Cardiac fibroblast (primary cell): ENCODE measurements at regions not wholly inside any gene's neighbourhood (a gene's known extent, or its start where the extent isn't known, plus 50 kb on each side); places are given as distances from the start of the nearest gene placed in this dataset.

ENCODE experiments used
- DNase-seq, 2 donors: peaks; one replicate each; pipeline versions ENCODE4 v3.0.0 to v3.0.0-alpha.2; 2010; ENCODE audit warnings: low read depth in 2 of 2
- H3K4me3 ChIP-seq, 2 donors: replicated peaks in 1 of 2; 1 replicate in 1 of 2; 2 replicates in 1 of 2; pipeline ENCODE4 v1.5.1; 2011; ENCODE audit warnings: low read depth in 2 of 2, low read length in 2 of 2, mild to moderate bottlenecking in 2 of 2, moderate library complexity in 1 of 2
- TF ChIP-seq, protein P1 (sequence below): IDR thresholded peaks from one replicate; pipeline ENCODE4 v1.5.1; 2011; ENCODE audit warnings: low read depth, mild to moderate bottlenecking, low read length, inconsistent platforms

DNA sequence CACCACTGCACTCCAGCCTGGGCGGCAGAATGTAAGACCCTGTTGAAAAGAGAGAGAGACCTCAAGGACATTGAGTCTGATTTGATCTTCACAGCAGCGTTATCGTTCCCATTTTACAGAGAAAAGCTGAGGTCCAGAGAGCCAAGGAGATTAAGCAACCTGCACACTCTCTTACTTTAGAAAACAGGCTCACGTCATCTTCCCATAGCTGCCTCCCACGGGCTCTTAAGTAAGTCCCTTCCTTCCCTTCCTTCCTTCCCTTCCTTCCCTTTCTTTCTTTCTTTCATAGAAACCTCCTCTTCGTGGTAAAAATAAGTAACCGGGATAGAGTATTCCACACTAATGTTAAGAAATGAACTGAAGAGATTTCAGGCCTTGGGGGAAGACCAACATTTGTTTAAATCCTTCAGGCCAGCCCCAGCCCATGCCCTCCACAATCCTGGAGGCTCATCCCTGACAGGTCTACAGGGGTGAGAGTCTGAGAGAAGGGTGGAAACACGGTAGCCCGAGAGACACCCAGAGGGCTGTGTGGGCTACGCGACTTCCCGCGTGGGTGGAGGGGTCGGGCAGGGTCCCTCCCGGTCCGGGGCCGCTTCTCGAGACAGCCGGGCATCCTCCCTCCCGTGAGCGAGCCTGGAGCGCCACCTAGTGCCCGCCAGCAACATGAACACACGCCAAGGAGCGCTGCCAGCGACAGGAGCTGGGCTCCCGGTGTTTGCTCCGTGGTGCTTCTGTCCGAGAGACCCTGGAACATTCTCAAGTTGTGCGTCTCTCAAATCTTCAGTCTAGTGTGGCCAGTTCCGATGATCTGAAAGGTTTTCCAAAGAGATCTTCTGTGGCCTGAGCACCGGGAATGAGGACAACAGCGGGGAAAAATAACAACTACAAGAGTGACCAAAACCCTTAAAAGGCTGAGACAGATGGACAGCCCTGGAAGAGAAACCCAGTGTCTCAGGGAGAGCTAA is 160.3 kb downstream of the INO80D start:
- TF ChIP-seq, protein P1, sequence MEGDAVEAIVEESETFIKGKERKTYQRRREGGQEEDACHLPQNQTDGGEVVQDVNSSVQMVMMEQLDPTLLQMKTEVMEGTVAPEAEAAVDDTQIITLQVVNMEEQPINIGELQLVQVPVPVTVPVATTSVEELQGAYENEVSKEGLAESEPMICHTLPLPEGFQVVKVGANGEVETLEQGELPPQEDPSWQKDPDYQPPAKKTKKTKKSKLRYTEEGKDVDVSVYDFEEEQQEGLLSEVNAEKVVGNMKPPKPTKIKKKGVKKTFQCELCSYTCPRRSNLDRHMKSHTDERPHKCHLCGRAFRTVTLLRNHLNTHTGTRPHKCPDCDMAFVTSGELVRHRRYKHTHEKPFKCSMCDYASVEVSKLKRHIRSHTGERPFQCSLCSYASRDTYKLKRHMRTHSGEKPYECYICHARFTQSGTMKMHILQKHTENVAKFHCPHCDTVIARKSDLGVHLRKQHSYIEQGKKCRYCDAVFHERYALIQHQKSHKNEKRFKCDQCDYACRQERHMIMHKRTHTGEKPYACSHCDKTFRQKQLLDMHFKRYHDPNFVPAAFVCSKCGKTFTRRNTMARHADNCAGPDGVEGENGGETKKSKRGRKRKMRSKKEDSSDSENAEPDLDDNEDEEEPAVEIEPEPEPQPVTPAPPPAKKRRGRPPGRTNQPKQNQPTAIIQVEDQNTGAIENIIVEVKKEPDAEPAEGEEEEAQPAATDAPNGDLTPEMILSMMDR = peak; percentile 93
- H3K4me3 ChIP-seq = peak overlapping the region; percentile 15 to 42
- peak; percentile 72 to 75 for DNase-seq

DNA sequence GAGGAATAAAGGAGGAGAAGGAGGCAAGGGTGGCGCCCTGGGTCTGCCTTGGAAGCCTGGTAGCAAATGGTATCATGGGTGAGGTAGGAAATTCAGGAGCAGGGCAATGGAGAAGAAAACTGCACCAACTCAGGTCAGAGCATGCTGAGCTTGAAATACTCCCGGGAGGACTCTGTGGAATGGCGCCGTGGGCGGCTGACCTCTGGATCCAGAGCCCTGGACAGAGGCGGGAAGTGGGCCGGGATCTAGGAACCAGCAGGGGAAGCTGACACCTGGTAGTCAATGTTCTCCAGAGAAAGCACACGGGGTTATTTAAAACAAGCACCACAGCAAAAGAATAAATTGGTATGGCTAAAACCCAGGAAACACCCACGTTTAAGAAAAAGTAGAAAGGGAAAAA is 161.3 kb downstream of the INO80D start:
- TF ChIP-seq, protein P1 = no peak
- H3K4me3 ChIP-seq = no peak overlapping the region
- no peak for DNase-seq

DNA sequence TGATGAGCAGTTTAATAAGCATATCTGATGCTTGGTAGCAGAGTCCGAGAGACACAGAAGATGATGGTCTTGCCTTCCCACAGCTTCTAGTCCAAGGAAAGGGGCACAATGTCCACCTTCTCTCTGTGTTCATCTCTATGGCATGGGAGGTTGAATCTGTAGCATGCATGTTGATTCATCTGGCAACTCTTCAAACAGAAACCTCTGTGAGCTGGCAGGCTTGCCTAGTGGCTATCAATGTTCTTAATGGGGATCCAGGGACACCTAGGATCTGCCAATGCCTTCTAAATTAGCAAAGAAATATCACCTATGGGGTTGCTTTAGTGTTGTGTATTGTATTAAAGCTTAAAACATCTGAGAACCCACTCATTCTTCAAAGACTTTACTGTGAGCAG is 170.8 kb downstream of the INO80D start:
- no peak for DNase-seq
- H3K4me3 ChIP-seq = no peak overlapping the region
- TF ChIP-seq, protein P1 = no peak

DNA sequence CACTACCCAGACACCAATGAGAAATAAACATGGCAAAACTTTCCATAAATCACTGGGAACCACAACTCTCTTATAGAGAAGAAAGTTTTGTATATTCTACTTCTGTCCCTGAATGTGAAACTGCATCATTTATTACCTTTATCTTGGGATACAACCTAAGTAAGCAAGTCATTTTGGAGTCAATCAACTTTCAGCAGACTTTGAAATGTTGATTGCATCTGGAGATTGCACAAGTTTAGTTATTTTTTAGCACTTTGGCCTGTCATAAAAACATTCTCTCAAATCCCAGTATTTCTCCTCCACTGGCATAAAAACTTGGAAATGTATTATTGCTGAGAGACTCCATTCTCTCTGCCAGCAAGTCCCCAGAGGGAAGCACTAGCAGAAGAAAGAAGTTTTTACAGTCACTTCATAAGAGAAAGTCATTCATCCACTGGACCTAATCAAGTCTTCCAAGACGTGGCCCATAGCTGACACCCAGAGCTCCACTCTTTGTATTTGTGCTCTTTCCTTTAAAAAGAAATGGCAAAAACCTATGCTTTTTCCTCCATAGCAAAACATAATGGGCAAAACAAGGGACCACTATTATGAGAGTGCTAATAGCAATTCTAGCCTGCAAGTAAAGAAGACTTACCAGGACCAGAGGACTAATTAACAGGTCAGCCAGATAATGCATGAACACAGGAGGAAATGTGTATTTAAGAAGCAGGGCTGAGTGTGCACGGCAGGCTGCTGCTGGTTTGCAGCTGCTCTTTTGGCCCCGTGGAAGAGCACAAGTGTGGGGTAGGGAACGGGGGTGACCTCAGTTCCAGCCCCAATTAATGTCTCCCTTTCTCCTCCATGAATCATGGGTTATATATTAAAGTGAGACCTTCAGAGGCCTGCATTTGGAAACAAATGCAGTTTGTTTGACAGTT is 171.5 kb downstream of the INO80D start:
- no peak for DNase-seq
- no peak overlapping the region for H3K4me3 ChIP-seq
- TF ChIP-seq, protein P1 = no peak

DNA sequence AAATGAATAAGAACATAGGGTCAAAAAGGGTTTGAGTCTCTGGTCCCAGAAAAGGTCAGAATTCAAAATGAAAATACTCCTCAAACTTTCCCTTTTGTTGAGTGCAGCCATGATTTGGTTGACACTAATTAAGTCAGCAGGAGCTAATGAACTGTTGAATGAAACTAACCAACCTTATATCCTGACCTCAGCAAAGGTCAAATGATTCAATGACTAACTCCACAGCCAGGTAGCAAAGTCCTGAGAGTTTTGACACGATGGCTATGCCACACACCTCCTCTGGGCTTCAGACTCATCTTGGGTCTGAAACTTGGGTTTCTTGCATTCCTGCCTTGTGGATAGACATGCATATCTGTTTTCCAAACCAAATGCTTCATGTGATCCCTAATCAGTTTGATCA is 172.3 kb downstream of the INO80D start:
- no peak overlapping the region for H3K4me3 ChIP-seq
- TF ChIP-seq, protein P1 = no peak
- no peak for DNase-seq

DNA sequence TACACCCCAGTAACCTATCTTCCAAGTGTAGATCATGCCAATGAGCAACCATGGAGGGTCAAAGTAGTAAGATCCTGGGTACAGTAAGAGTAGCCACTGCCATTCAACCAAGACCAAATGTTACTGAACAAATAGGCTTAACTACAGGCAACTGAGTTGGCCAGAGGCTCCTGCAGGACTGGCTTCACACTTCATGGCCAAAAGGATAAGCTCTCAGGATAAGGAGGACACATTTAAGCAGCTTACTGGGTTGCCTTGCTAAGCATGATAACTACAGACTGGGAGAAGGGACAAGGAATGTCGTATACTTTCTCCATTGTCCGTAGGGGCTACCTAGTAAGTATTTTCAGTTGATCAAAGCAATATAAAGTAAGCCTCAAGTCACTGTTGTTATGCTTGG is 174.7 kb downstream of the INO80D start:
- TF ChIP-seq, protein P1 = no peak
- H3K4me3 ChIP-seq = no peak overlapping the region
- no peak for DNase-seq
